ENCODE measurements at regions not wholly inside any gene's neighbourhood (a gene's known extent, or its start where the extent isn't known, plus 50 kb on each side); places are given as distances from the start of the nearest gene placed in this dataset.

DNA sequence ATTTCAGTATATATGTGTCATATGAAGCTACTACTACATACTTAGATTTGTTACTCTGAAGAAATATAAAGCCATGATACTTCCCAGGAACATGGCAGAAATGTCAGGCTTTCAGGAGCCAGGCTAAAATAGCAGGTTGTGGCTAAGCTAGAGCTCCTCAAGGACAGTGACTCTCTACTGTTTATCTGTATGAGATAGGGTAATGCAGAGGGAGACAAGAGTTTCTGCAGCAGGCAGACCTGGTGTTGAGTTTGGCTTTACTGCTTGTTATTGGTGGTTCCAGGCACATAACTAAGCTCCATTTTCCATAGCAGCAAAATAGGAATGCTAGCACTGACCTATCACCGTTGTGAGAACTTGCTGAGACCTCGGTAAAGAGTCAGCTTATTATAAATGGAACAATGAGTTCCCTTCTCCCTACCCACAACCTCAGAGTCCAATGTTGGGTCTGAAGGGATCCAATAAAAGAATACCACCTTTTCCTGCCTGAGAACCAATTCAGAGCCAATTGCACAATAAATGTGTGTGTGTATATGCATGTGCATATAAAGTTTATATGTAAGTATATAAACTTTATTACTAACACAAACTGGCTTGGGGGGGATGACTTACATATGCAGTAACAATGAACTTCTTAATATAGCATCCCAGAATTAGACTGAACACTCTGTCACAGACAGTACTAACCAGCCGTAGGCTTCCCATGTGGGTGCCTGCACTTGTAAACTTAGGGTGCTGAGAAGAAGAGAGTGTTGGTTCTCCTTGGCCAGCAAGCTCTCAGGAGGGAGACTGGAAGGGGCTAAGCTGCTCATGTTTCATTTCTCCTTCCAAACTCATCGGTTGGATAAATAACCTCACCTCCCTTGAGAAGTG, 51.9 kb upstream of the PAQR3 start:
- Histone ChIP-seq H3K9me3 (no peaks in the 10 kb centered on the region), H3K4me3 (no peak overlapping the region), H3K4me1 (no peaks in the 10 kb centered on the region), H3K36me3 (no peaks in the 10 kb centered on the region), H3K27me3 (no peaks in the 10 kb centered on the region), H3K27ac (no peak overlapping the region)
- intact Hi-C loops (cut with DNase I): no loop called here
- DNase-seq: no peak
- ATAC-seq: no peak
- TF ChIP-seq, protein P1, sequence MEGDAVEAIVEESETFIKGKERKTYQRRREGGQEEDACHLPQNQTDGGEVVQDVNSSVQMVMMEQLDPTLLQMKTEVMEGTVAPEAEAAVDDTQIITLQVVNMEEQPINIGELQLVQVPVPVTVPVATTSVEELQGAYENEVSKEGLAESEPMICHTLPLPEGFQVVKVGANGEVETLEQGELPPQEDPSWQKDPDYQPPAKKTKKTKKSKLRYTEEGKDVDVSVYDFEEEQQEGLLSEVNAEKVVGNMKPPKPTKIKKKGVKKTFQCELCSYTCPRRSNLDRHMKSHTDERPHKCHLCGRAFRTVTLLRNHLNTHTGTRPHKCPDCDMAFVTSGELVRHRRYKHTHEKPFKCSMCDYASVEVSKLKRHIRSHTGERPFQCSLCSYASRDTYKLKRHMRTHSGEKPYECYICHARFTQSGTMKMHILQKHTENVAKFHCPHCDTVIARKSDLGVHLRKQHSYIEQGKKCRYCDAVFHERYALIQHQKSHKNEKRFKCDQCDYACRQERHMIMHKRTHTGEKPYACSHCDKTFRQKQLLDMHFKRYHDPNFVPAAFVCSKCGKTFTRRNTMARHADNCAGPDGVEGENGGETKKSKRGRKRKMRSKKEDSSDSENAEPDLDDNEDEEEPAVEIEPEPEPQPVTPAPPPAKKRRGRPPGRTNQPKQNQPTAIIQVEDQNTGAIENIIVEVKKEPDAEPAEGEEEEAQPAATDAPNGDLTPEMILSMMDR (IDR thresholded peaks at IDR 0.05): no peak

DNA sequence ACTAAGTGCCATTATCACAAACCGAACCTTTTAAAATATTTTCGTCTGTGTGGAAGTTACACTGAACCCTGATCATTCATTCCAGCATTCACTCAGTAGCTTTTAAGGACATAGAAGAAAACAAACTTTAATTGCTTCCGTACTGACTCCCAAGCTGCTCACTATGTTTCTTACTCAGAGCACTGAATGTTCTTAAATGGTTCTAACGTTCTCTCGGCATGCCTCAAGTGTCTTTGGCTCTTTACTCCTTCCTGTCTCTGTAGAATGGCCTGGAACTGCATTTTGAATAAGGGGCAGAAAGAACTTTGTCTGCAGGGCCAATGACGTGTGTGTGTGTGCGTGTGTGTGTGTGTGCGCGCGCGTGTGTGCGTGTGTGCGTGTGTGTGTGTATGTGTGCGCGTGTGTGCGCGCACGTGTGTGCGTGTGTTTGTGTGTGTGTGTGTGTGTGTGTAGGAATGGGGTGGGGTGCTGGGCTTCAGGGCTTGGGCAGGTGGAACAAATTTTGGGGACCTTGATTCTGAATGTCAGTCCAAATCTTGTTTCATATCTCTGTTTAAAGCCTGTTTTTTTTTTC, 50.5 kb upstream of the PAQR3 start:
- TF ChIP-seq, protein P1 (IDR thresholded peaks at IDR 0.05): no peak
- H3K4me1 ChIP-seq: no peaks in the 10 kb centered on the region
- H3K27ac ChIP-seq: no peak overlapping the region
- H3K36me3 ChIP-seq: no peaks in the 10 kb centered on the region
- no peaks in the 10 kb centered on the region for H3K27me3 ChIP-seq
- H3K4me3 ChIP-seq: no peak overlapping the region
- ATAC-seq (no peak), DNase-seq (no peak)
- intact Hi-C loops (cut with DNase I): no loop called here
- no peaks in the 10 kb centered on the region for H3K9me3 ChIP-seq
